GM12872 (cell line): ENCODE measurements at regions not wholly inside any gene's neighbourhood (a gene's known extent, or its start where the extent isn't known, plus 50 kb on each side); places are given as distances from the start of the nearest gene placed in this dataset.

Experiments
- CTCF ChIP-seq: IDR thresholded peaks from 3 replicates; pipeline ENCODE4 v1.5.1; 2011; ENCODE audit warnings: low read depth, mild to moderate bottlenecking, low read length, moderate library complexity; ENCODE audit not compliant: insufficient read depth

GRCh38 chr6:3943331-3943765 lies 94.2 kb downstream of the FAM50B start:
- TF ChIP-seq CTCF, result no peak

GRCh38 chr6:3944246-3944645 lies 95.1 kb downstream of the FAM50B start:
- no peak for TF ChIP-seq CTCF

GRCh38 chr6:3946778-3947177 lies 97.6 kb downstream of the FAM50B start:
- TF ChIP-seq CTCF, result no peak

GRCh38 chr6:3948866-3949265 lies 99.7 kb downstream of the FAM50B start:
- no peak for TF ChIP-seq CTCF

- TF ChIP-seq CTCF, result no peak
Measured at GRCh38 chr6:3949521-3949920, 100.3 kb downstream of the FAM50B start.

GRCh38 chr6:3956054-3956453 lies 106.9 kb downstream of the FAM50B start:
- no peak for TF ChIP-seq CTCF

GRCh38 chr6:3957321-3957720 lies 108.1 kb downstream of the FAM50B start:
- TF ChIP-seq CTCF, result no peak

- TF ChIP-seq CTCF, result no peak
Measured at GRCh38 chr6:3958255-3958654, 109.1 kb downstream of the FAM50B start.
